IPS DF 4.7 (cell line): ENCODE measurements at regions not wholly inside any gene's neighbourhood (a gene's known extent, or its start where the extent isn't known, plus 50 kb on each side); places are given as distances from the start of the nearest gene placed in this dataset.

ENCODE experiments used
- DNase-seq: peaks from one replicate; pipeline ENCODE4 v3.0.0-alpha.2; 2013; ENCODE audit warnings: low spot score; ENCODE audit errors: extremely low read depth

- no peak for DNase-seq
These were observed 353.3 kb downstream of the RAB28 start for GRCh38 chr4:13130848-13131247.

- no peak for DNase-seq
These were observed 355.0 kb downstream of the RAB28 start for GRCh38 chr4:13129095-13129494.

- no peak for DNase-seq
These were observed 356.9 kb downstream of the RAB28 start for GRCh38 chr4:13126976-13127910.

- no peak for DNase-seq
These were observed 365.5 kb downstream of the RAB28 start for GRCh38 chr4:13118633-13119032.

GRCh38 chr4:13117185-13117584, 367.0 kb downstream of the RAB28 start:
- no peak for DNase-seq

- DNase-seq: no peak
These were observed 372.1 kb downstream of the RAB28 start for GRCh38 chr4:13112030-13112429.

GRCh38 chr4:13109536-13109935, 374.6 kb downstream of the RAB28 start:
- DNase-seq: no peak

GRCh38 chr4:13108096-13108495, 376.0 kb downstream of the RAB28 start:
- DNase-seq: no peak

GRCh38 chr4:13103382-13104015, 380.6 kb downstream of the RAB28 start:
- DNase-seq: no peak

GRCh38 chr4:13102092-13102742, 381.9 kb downstream of the RAB28 start:
- no peak for DNase-seq

GRCh38 chr4:13097971-13098370, 386.2 kb downstream of the RAB28 start:
- no peak for DNase-seq

GRCh38 chr4:13095722-13096121, 388.4 kb downstream of the RAB28 start:
- DNase-seq: no peak

- DNase-seq: no peak
These were observed 391.0 kb downstream of the RAB28 start for GRCh38 chr4:13093170-13093569.

GRCh38 chr4:13092702-13093101, 391.4 kb downstream of the RAB28 start:
- DNase-seq: no peak

- no peak for DNase-seq
These were observed 394.5 kb downstream of the RAB28 start for GRCh38 chr4:13089659-13089998.

- DNase-seq: no peak
These were observed 395.1 kb downstream of the RAB28 start for GRCh38 chr4:13088726-13089658.

- DNase-seq: no peak
These were observed 397.1 kb downstream of the RAB28 start for GRCh38 chr4:13087041-13087440.

GRCh38 chr4:13084210-13084609, 399.9 kb downstream of the RAB28 start:
- DNase-seq: no peak

- no peak for DNase-seq
These were observed 402.3 kb downstream of the RAB28 start for GRCh38 chr4:13081830-13082229.

GRCh38 chr4:13067077-13067476, 417.1 kb downstream of the RAB28 start:
- DNase-seq: no peak

- no peak for DNase-seq
These were observed 425.1 kb downstream of the RAB28 start for GRCh38 chr4:13059019-13059418.
